ENCODE measurements at regions not wholly inside any gene's neighbourhood (a gene's known extent, or its start where the extent isn't known, plus 50 kb on each side); places are given as distances from the start of the nearest gene placed in this dataset.

- DNase-seq, result no peak
Observed at GRCh38 chr20:22408521-22409402, 175.6 kb downstream of the FOXA2 start.

GRCh38 chr20:22407237-22408193, 176.9 kb downstream of the FOXA2 start:
- DNase-seq, result no peak

- no peak for DNase-seq
Observed at GRCh38 chr20:22404419-22405170, 179.8 kb downstream of the FOXA2 start.

GRCh38 chr20:22403632-22404361, 180.6 kb downstream of the FOXA2 start:
- no peak for DNase-seq

DNA sequence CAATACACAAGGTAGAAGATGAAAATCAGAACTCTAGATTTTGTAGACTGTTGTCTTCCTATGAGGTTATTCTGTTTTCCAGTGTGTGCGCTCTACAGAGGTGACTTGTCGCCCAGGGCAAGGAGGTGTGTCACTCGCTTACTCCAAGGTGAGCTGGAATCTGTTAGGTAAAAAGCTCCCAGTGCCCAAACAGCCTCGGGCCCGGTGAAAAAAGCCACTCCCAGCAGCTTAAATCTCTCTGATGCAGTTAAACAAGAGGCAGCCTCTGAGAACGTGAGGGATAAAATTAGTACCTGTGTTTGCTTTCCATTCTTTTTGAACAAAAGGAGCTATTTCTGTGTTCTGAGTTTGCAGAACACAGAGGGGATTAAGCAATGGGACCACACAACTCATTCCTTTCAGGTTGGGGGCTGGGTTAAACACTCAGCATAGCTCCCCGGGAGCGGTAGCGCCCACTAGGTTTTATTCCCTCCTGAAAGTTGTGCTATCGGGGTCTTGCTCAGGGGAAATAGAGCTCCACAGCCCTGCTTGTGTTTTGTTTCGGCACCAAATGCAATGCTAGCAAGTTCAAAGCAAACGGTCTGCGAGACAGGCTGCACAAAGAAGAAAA, 181.2 kb downstream of the FOXA2 start:
- no peak for DNase-seq

GRCh38 chr20:22402550-22402949, 181.8 kb downstream of the FOXA2 start:
- no peak for DNase-seq

DNA sequence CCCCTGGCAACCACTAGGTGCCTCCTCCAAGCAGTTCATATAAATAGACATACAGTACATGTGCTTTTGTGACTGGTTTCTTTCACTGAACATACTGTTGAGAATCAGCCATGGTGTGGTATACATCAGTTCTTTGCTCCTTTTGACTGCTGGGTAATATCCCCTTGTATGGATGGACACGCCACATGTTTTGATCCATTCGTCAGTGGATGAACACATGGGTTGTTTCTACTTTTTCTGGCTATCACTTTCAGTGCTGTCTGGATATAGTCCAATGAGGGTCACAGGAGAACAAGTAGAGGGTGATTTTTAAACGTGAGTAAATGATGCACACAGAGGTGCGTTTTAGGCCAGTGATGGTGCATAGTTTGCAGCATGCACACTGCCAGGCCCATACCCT, 183.9 kb downstream of the FOXA2 start:
- no peak for DNase-seq

DNA sequence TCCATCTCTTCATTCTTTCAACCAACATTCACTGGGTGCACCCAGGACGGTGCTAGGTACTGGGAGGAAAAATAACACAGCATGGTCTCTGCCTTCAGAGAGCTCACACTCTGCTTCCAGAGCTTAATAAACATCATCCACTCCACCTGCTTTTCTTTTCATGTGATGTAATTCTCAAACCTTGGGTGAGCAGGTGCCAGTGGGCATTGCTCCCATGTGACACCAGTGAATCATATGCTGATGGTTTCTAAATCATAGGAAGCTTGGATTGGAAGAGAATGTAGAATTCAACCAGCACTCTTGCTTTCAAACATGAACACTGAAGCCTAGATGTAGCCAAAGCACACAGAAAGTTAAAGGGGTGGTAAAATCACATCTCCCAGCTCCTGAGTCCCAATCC, 189.8 kb downstream of the FOXA2 start:
- DNase-seq, result no peak

DNA sequence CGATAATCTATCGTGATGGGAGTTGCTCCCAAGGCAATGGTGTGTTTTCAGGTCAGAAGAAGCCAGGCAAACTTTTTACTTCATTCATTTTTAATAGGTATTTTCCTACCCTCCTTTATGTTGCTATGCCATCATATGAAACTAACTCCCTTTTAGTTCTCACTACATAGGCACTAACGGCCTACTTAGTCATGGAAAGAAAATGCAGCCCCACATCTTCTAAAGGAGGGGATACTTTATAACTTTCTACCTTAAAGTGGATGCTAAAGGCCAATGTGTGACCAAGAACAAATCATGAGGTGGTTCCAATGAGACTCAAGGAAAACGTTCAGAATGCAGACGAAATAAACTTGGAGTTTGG, 193.8 kb downstream of the FOXA2 start:
- no peak for DNase-seq

DNA sequence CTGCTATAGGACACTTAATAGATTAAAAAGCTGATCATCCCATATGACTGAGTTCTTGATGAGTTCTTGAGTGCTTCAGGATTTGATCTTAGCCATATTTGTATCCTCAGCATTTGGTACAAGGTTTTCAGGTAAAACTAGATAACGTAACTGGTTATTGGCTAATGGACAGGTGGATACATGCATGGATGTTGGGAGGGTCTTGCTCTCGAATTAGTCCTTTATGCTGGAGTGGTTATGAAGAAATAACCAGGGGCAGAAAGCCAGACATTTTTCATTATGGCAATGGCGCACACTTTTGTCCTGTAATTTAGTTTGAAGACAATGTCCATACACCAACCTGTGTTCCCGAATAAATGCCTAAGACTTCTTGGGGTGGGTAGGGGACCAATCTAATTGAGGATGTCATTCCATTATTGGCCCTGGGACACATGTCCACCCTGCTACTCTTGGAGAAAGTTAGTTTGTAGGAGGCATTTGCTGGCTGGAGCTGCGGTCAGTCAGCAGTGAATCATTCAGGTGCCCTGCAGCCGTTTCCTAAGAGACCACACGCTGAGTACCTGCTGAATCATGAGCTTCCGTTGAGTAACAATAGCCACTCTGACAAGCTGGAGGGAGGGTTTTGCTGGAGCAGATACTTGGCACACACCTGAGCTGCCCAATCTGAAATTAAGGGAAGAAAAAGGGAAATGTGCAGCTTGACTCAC, 194.4 kb downstream of the FOXA2 start:
- no peak for DNase-seq

DNA sequence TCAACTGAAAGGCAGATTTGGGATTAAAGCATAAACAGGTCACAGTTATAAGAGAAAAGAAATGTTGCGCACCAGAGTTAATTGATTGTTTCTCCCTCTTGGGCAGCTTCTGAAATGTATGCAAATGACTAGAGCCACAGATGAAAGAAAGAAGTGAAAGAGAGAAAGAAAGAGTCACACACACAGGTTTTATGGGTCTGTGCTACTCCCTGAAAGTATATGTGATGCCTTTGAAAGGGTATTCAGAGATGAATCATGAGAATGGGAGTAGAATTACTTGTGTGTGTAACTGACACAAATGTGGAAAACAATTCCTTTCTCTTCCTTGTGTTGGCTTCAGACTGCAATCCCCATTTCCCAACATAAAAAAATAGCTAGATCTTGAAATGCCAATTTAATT, 196.9 kb downstream of the FOXA2 start:
- no peak for DNase-seq

- DNase-seq, result no peak
Observed at GRCh38 chr20:22386306-22386623, 198.1 kb downstream of the FOXA2 start.

GRCh38 chr20:22385602-22386305, 198.6 kb downstream of the FOXA2 start:
- no peak for DNase-seq

DNA sequence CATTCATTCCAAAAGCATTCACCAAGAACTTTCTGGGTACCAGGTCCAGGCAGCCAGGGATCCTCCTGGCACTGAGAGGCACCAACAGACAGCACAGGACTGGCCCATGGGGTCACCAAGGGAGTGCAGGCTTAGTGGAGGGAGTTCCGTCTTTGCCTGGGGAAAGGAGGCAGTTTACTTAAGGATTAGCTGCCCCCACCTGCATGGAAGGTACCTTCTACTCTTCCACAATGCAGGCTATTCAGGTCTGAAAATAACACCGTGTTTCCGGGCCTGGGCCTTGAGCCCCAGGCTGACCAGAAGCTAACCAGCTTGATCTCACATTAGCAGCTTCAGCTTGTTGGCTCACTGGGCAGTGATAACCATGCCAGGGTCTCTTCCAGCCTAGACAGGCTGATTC, 199.4 kb downstream of the FOXA2 start:
- DNase-seq, result no peak

- no peak for DNase-seq
Observed at GRCh38 chr20:22383156-22383555, 201.2 kb downstream of the FOXA2 start.

DNA sequence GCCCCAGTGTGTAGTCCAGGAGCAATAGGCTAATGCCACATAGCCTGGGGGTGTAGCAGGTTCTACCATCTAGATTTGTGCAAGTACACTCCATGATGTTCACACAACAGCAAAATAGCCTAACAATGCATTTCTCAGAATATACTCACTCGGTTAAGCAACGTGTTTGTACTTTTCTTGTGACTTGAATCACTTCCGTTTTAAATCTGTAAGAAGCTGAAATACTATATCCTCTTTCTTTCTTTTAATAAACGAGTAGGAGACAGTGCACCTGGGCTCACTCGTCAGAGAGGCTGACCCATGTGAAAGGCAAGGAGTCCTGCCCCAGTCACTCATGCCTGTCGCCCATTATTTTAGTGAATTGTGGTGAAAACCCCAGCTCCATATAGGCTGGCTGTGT, 201.6 kb downstream of the FOXA2 start:
- DNase-seq, result no peak

GRCh38 chr20:22381812-22382416, 202.5 kb downstream of the FOXA2 start:
- no peak for DNase-seq

DNA sequence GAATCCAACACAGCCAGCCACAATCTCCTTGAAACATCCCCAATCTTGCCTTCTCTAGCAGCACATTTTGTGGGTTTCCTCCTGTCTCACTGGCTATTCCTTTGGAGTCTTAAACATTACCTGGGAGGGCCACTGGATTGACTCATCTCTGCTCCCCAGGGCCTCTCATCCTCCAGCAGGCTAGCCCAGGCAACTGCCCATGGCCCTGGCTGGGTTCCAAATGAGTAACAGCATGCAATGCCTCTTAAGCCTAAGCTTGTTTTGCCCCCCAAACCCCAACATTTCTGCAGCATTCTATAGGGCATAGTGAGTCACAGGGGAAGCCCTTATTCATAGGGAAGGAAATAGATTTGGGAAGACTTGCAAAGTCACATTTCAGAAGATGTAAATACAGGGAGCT, 204.9 kb downstream of the FOXA2 start:
- DNase-seq, result no peak

Data from amygdala (tissue), 56 donors.